Mammary epithelial cell (primary cell): ENCODE measurements at regions not wholly inside any gene's neighbourhood (a gene's known extent, or its start where the extent isn't known, plus 50 kb on each side); places are given as distances from the start of the nearest gene placed in this dataset.

ENCODE experiments used
- EZH2 ChIP-seq: IDR thresholded peaks from 2 replicates; pipeline ENCODE4 v1.6.1; 2012; ENCODE audit warnings: low read length, inconsistent platforms, borderline replicate concordance
- TF ChIP-seq, protein P1 (sequence below), 2 donors: IDR thresholded peaks in 1 of 2; conservative IDR thresholded peaks in 1 of 2; 2 replicates each; pipeline ENCODE4 v1.5.1; 2011 to 2012; ENCODE audit warnings: inconsistent platforms in 2 of 2, low read length in 2 of 2, mild to moderate bottlenecking in 2 of 2, control low read depth in 1 of 2, low read depth in 1 of 2; ENCODE audit not compliant: insufficient read depth in 1 of 2; ENCODE audit errors: extremely low read depth in 1 of 2

GRCh38 chr4:140219567-140219966 is 65.6 kb upstream of the MAML3 start:
- TF ChIP-seq EZH2: no peak
- TF ChIP-seq, protein P1, sequence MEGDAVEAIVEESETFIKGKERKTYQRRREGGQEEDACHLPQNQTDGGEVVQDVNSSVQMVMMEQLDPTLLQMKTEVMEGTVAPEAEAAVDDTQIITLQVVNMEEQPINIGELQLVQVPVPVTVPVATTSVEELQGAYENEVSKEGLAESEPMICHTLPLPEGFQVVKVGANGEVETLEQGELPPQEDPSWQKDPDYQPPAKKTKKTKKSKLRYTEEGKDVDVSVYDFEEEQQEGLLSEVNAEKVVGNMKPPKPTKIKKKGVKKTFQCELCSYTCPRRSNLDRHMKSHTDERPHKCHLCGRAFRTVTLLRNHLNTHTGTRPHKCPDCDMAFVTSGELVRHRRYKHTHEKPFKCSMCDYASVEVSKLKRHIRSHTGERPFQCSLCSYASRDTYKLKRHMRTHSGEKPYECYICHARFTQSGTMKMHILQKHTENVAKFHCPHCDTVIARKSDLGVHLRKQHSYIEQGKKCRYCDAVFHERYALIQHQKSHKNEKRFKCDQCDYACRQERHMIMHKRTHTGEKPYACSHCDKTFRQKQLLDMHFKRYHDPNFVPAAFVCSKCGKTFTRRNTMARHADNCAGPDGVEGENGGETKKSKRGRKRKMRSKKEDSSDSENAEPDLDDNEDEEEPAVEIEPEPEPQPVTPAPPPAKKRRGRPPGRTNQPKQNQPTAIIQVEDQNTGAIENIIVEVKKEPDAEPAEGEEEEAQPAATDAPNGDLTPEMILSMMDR (conservative IDR thresholded peaks at IDR 0.05 in 1 of 2, IDR thresholded peaks at IDR 0.05 in 1 of 2; ENCODE audit: extremely low read depth in 1 of 2, insufficient read depth in 1 of 2, low read depth in 1 of 2, low read length in 2 of 2): no peak
